LNCaP clone FGC (cell line): ENCODE measurements at regions not wholly inside any gene's neighbourhood (a gene's known extent, or its start where the extent isn't known, plus 50 kb on each side); places are given as distances from the start of the nearest gene placed in this dataset.

Source experiments
- DNase-seq: peaks from one replicate; pipeline ENCODE4 v3.0.0-alpha.2; 2011; ENCODE audit warnings: low read depth
- H3K4me3 ChIP-seq: 2 replicates; pipeline ENCODE4 v1.5.1; 2011; ENCODE audit warnings: mild to moderate bottlenecking, low read depth, low read length, control low read depth
- TF ChIP-seq, protein P1 (sequence below): IDR thresholded peaks from 2 replicates; pipeline ENCODE4 v1.5.1; 2012; ENCODE audit warnings: mild to moderate bottlenecking; ENCODE audit not compliant: control insufficient read depth, insufficient read depth; ENCODE audit errors: extremely low read depth

DNA sequence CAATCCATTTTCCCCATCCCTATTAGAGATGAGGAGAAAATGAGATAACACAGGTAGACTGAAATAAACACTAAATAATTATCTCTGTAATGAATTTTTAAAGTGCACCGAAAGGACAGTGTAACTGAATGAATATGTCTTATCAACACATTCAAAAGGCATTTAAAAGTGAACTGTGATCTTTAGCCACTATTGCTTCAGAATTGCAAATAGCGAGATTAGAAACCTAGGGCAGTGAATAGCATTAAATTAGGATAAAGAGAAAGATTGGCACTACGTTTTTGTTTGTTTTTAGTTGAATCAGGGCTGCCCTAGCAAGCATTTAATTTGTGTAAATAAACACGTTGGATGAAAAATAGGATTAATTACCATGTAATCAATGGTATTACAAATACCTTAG lies 537.5 kb downstream of the ELAVL2 start:
- no peak for DNase-seq
- TF ChIP-seq, protein P1, sequence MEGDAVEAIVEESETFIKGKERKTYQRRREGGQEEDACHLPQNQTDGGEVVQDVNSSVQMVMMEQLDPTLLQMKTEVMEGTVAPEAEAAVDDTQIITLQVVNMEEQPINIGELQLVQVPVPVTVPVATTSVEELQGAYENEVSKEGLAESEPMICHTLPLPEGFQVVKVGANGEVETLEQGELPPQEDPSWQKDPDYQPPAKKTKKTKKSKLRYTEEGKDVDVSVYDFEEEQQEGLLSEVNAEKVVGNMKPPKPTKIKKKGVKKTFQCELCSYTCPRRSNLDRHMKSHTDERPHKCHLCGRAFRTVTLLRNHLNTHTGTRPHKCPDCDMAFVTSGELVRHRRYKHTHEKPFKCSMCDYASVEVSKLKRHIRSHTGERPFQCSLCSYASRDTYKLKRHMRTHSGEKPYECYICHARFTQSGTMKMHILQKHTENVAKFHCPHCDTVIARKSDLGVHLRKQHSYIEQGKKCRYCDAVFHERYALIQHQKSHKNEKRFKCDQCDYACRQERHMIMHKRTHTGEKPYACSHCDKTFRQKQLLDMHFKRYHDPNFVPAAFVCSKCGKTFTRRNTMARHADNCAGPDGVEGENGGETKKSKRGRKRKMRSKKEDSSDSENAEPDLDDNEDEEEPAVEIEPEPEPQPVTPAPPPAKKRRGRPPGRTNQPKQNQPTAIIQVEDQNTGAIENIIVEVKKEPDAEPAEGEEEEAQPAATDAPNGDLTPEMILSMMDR = no peak
- no peak overlapping the region for H3K4me3 ChIP-seq

DNA sequence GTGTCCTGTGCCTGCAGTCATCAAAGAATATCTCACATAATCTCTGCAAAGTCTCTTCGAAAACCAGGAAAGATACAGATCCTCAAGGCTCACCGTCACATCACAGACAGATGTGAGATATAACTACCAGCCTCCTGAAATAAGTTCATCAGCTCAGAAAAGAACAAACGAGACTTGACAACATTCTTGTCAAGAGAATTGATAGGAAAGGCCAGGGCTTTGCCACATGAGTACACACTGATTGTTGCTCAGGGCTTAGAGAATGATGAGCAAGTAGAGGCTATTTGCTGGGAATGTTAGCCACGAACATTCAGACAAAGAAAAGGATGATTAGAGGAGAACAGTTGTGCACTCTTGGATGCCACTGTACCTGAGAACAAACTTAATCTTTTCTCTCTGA lies 535.1 kb downstream of the ELAVL2 start:
- no peak for DNase-seq
- TF ChIP-seq, protein P1 = no peak
- no peak overlapping the region for H3K4me3 ChIP-seq

DNA sequence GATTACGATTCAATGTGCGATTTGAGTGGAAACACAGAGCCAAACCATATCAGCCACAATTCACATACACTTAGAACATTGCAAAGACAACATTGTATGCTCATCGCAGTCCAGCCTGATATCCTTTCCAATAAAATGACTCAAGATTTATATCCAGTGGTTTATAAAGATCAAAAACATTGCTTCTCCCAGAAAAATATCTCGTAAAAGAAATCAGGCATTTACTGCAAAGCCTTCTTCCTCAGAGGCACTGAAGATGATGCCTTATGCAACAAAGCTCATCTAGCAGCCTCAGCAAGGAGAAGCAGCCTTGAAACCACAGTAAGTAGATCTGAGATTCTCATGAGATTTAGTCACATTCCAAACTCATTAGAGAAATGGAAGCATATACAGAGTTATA lies 523.8 kb downstream of the ELAVL2 start:
- H3K4me3 ChIP-seq = no peak overlapping the region
- TF ChIP-seq, protein P1 = no peak
- no peak for DNase-seq

DNA sequence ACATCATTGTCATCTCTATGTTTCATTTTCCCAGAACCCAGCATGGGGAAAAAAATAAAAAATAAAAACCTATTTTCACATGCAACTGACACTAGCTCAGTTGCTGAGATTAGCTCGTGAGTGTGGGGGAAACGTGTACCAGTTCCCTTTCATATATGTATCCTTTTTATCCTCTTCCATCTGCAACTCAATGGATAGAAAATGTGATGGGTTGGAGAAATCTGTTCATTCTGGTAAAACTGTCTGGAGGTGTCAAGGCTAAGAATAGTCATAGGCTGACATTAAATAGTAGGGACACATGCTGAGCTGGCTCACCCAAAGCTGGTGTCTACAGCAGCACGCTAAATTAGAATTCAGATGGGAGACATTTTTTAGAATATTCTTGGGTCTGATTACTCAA lies 519.3 kb downstream of the ELAVL2 start:
- H3K4me3 ChIP-seq = no peak overlapping the region
- DNase-seq = no peak
- TF ChIP-seq, protein P1 = no peak

DNA sequence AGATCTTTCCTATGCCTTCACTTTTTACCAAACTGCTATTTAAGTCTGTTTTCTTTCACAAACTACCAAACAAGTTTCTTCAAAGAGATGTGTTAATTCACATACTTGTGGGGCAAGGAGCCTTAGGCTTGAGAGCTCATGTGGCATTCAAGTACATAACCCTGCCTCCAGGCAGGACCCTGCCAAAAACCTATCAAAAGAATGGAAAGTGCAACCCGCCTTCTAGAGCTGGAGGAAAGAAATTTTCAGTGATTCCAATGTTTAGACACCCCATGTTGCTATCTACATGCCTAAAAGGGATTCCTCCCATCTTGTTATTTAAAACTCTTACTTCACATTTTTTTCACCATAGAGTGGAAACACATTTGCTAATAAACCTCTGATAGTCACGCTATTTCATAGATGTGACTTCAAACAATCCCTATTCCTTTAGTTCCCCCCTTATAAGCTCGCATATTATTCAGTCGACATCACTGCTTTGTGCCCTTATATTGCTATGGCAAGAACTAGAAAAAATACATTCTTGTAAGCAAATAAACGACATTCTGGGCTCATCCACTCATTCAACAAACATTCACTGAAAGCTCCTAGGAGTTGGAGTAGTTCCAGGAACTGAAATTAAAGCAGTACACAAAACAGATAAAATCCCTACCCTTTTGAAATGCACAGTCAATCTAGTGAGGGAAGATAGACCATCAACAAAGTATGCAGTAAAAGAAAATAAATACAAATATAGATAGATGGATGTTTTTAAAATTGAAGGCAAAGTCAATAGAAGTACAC lies 518.1 kb downstream of the ELAVL2 start:
- DNase-seq = no peak
- TF ChIP-seq, protein P1 = no peak
- H3K4me3 ChIP-seq = no peak overlapping the region

DNA sequence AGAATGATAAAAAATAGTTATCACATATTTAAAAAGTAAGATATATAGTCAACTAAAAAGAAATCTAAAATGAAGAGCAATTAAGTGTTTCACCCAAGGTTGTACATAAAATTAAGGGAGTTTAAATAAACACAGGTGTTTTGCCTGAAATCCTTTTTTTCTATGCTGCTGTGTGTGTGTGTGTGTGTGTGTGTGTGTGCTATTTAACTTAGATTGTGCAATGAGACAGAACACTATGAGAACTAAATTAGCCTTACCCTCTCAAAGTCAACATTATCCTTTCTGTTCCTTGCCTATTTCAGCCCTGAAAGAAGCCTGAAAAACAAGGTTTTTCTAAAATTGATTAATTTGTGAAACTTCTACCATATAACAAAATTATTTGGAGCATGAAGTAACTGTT lies 516.2 kb downstream of the ELAVL2 start:
- H3K4me3 ChIP-seq = no peak overlapping the region
- DNase-seq = no peak
- TF ChIP-seq, protein P1 = no peak

DNA sequence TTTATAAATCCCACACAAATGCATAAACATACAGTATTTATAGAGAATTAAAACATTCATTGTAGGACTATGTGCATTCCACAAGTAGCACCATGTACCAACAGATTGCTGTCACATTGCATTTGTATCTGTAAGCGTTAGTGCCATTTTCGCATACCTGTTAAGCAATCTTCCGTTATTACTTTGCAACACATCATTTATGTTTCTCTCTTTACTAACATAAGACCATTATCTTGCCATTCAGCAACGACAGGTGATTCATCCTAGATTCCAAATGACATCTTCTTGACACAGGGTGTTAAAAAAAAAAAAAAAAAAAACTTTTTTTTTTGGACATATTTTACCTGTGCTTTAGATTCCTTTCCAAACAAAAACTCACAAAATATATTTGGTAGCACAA lies 511.8 kb downstream of the ELAVL2 start:
- TF ChIP-seq, protein P1 = no peak
- no peak for DNase-seq
- H3K4me3 ChIP-seq = no peak overlapping the region
